ENCODE measurements at regions not wholly inside any gene's neighbourhood (a gene's known extent, or its start where the extent isn't known, plus 50 kb on each side); places are given as distances from the start of the nearest gene placed in this dataset.

GRCh38 chr12:108029051-108029835, 99.8 kb upstream of the WSCD2 start:
- no peak overlapping the region for H3K4me3 ChIP-seq (ENCODE audit: control insufficient read depth, low read depth, low read length)
- TF ChIP-seq, protein P1, sequence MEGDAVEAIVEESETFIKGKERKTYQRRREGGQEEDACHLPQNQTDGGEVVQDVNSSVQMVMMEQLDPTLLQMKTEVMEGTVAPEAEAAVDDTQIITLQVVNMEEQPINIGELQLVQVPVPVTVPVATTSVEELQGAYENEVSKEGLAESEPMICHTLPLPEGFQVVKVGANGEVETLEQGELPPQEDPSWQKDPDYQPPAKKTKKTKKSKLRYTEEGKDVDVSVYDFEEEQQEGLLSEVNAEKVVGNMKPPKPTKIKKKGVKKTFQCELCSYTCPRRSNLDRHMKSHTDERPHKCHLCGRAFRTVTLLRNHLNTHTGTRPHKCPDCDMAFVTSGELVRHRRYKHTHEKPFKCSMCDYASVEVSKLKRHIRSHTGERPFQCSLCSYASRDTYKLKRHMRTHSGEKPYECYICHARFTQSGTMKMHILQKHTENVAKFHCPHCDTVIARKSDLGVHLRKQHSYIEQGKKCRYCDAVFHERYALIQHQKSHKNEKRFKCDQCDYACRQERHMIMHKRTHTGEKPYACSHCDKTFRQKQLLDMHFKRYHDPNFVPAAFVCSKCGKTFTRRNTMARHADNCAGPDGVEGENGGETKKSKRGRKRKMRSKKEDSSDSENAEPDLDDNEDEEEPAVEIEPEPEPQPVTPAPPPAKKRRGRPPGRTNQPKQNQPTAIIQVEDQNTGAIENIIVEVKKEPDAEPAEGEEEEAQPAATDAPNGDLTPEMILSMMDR (IDR thresholded peaks at IDR 0.05; ENCODE audit: control insufficient read depth, insufficient read depth, low read depth, low read length, missing control alignments) = no peak
- no peak for DNase-seq (ENCODE audit: low read depth)

DNA sequence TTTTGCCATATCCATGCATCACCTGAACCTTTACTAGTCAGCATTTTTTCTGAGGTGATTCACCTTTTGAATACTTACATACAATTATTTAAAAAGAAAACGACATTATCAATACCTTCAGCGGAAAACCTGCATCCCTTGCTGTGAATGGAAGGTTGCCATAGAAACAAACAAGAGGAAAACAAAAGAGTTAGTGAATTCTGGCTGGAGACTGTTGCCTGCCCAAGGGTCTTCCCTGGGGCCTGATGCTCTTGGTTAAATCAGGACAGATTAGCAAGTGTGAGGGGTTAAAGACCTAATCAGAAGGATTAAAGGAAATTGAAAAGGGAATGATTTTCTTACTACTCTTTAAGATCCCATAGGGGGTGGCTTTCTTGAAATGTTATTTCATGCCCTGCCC, 96.0 kb upstream of the WSCD2 start:
- no peak for DNase-seq (ENCODE audit: low read depth)
- H3K4me3 ChIP-seq (ENCODE audit: control insufficient read depth, low read depth, low read length) = no peak overlapping the region
- TF ChIP-seq, protein P1 (IDR thresholded peaks at IDR 0.05; ENCODE audit: control insufficient read depth, insufficient read depth, low read depth, low read length, missing control alignments) = no peak

DNA sequence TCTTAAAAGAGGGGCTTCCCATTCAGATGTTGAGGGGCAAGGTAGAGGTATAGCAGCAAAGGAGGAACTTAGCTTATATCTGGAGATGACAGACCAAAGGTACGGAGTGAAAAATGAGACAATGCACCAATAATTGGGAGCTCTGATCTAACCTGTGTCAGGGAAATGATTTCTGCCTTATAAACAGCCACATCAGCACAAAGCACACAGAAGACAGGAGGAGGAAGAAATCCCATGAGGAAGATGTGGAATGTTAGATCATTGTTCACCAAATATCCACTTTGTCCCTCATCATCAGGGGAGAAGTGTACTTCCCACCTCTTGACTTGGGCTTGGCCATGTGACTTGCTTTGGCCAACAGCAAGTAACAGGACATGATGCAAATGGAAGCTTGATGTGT, 93.7 kb upstream of the WSCD2 start:
- TF ChIP-seq, protein P1 (IDR thresholded peaks at IDR 0.05; ENCODE audit: control insufficient read depth, insufficient read depth, low read depth, low read length, missing control alignments) = no peak
- DNase-seq (ENCODE audit: low read depth) = no peak
- no peak overlapping the region for H3K4me3 ChIP-seq (ENCODE audit: control insufficient read depth, low read depth, low read length)

GRCh38 chr12:108037960-108038359, 91.1 kb upstream of the WSCD2 start:
- TF ChIP-seq, protein P1 (IDR thresholded peaks at IDR 0.05; ENCODE audit: control insufficient read depth, insufficient read depth, low read depth, low read length, missing control alignments) = no peak
- no peak overlapping the region for H3K4me3 ChIP-seq (ENCODE audit: control insufficient read depth, low read depth, low read length)
- no peak for DNase-seq (ENCODE audit: low read depth)

DNA sequence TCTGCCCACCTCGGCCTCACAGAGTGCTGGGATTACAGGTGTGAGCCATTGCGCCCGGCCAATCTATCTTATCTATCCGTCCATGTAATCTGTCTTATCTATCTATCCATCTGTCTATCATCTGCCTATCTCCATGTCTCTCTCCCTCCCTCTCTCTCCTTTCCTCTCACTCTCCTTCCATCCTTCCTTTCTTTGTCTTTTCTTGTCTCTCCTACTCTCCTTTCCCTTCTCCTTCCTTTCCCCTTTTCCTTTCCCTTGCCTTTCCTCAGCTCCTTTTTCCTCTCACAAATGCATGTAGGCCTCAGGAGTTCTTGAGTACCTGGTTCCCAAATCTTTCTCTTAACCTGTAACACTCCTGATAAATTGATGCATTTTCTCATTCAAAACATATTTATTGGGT, 89.3 kb upstream of the WSCD2 start:
- TF ChIP-seq, protein P1 (IDR thresholded peaks at IDR 0.05; ENCODE audit: control insufficient read depth, insufficient read depth, low read depth, low read length, missing control alignments) = no peak
- no peak overlapping the region for H3K4me3 ChIP-seq (ENCODE audit: control insufficient read depth, low read depth, low read length)
- no peak for DNase-seq (ENCODE audit: low read depth)

DNA sequence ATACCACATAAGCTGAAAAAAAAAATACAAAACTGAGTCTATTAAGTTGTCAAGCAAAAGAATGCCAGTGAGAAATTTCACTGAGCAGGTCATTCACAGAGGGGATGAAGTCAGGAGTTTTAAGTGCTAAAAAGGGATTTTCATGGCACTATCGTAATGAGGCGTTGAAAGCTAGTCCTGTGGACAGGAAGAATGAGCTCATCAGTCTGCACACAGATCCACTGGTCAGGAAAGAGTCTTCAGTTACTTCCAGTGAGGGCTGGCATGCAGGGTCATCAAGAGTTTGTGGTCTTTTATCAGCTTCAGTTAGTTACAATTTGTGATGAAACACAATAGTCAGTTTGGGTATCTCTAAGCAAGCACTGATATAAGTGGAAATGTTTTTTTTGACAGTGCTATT, 88.1 kb upstream of the WSCD2 start:
- no peak overlapping the region for H3K4me3 ChIP-seq (ENCODE audit: control insufficient read depth, low read depth, low read length)
- TF ChIP-seq, protein P1 (IDR thresholded peaks at IDR 0.05; ENCODE audit: control insufficient read depth, insufficient read depth, low read depth, low read length, missing control alignments) = no peak
- no peak for DNase-seq (ENCODE audit: low read depth)
